ENCODE measurements at regions not wholly inside any gene's neighbourhood (a gene's known extent, or its start where the extent isn't known, plus 50 kb on each side); places are given as distances from the start of the nearest gene placed in this dataset.

DNA sequence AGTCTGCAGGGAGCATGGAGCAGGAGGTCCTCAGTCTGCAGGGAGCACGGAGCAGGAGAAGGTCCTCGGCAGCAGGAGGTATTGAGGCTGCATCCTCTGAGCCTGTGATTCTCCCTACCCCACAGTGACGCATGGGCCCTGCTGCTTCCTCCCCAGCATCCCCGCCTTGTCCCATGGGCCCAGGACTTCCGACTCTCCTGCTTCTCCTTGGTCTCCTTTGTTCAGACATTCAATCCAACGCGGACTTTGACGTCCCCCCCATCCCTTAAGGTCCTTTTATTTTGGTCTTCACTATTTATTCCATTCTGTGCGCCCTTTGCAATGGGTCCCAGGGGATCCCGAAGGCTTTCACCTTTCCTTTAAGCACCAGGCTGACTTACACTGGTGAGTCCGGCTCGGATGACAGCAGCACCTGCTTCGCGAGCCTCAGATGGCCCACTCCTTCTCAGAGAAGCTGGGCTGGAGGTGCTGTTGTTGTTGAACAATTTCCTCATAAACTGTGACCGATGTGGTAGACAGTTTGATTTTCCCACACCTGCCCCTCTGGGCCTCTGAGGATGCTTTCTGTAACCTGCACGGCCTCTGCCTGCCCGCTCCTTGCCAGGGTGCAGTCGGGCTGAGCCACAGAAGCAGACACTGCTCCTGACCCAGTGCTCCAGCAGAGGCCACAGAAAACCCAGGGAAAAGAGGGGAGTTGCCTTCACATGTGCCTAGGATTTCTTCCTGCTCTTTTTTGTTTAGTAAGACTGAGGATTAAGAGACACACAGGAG lies 407.2 kb upstream of the SHH start:
- no peak for DNase-seq (ENCODE audit: extremely low spot score)
- ChIA-PET POLR2A (no interaction called here), CTCF (no interaction called here)
- TF ChIP-seq FOXM1 (IDR thresholded peaks at IDR 0.05; ENCODE audit: borderline replicate concordance) (no peak), HDGF (IDR thresholded peaks at IDR 0.05; ENCODE audit: borderline replicate concordance) (no peak)

GRCh38 chr7:156218544-156219306 lies 406.5 kb upstream of the SHH start:
- ChIA-PET CTCF (no interaction called here), POLR2A (no interaction called here)
- TF ChIP-seq SP1 (IDR thresholded peaks at IDR 0.05) (no peak), ARNT (IDR thresholded peaks at IDR 0.05) (no peak), NFRKB (IDR thresholded peaks at IDR 0.05) (no peak), CTBP1 (IDR thresholded peaks at IDR 0.05; ENCODE audit: borderline replicate concordance) (no peak)
- DNase-seq (ENCODE audit: extremely low spot score), result no peak

GRCh38 chr7:156217803-156218202 lies 405.5 kb upstream of the SHH start:
- no peak for DNase-seq (ENCODE audit: extremely low spot score)
- CTCF ChIA-PET, result no interaction called here
- TF ChIP-seq LEF1 (IDR thresholded peaks at IDR 0.05; ENCODE audit: borderline replicate concordance) (no peak), NFRKB (IDR thresholded peaks at IDR 0.05) (no peak), FOXK2 (IDR thresholded peaks at IDR 0.05) (no peak), FOXM1 (IDR thresholded peaks at IDR 0.05; ENCODE audit: borderline replicate concordance) (no peak), ZNF384 (IDR thresholded peaks at IDR 0.05) (no peak), SP1 (IDR thresholded peaks at IDR 0.05) (no peak), ARNT (IDR thresholded peaks at IDR 0.05) (no peak), L3MBTL2 (conservative IDR thresholded peaks at IDR 0.05) (no peak), SUZ12 (IDR thresholded peaks at IDR 0.05) (no peak), CTBP1 (IDR thresholded peaks at IDR 0.05; ENCODE audit: borderline replicate concordance) (no peak), ELF4 (IDR thresholded peaks at IDR 0.05) (no peak)
- TF ChIP-seq, protein P1, sequence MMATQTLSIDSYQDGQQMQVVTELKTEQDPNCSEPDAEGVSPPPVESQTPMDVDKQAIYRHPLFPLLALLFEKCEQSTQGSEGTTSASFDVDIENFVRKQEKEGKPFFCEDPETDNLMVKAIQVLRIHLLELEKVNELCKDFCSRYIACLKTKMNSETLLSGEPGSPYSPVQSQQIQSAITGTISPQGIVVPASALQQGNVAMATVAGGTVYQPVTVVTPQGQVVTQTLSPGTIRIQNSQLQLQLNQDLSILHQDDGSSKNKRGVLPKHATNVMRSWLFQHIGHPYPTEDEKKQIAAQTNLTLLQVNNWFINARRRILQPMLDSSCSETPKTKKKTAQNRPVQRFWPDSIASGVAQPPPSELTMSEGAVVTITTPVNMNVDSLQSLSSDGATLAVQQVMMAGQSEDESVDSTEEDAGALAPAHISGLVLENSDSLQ (IDR thresholded peaks at IDR 0.05), result no peak
- POLR2A ChIA-PET, result no interaction called here

- CTCF ChIA-PET, result no interaction called here
- POLR2A ChIA-PET, result no interaction called here
- no peak for DNase-seq (ENCODE audit: extremely low spot score)
These were observed 396.8 kb upstream of the SHH start for GRCh38 chr7:156209087-156209486.

GRCh38 chr7:156207306-156207705 lies 395.0 kb upstream of the SHH start:
- ChIA-PET POLR2A (no interaction called here), CTCF (no interaction called here)
- TF ChIP-seq SUZ12 (IDR thresholded peaks at IDR 0.05), result no peak
- no peak for TF ChIP-seq ARNT (IDR thresholded peaks at IDR 0.05)
- no peak for TF ChIP-seq FOXM1 (IDR thresholded peaks at IDR 0.05; ENCODE audit: borderline replicate concordance)
- TF ChIP-seq FOXA1 (IDR thresholded peaks at IDR 0.05), result no peak
- no peak for TF ChIP-seq CTBP1 (IDR thresholded peaks at IDR 0.05; ENCODE audit: borderline replicate concordance)
- no peak for TF ChIP-seq TARDBP (IDR thresholded peaks at IDR 0.05)
- TF ChIP-seq, protein P1 (IDR thresholded peaks at IDR 0.05), result no peak
- TF ChIP-seq SP1 (IDR thresholded peaks at IDR 0.05), result no peak
- TF ChIP-seq L3MBTL2 (conservative IDR thresholded peaks at IDR 0.05), result no peak
- no peak for TF ChIP-seq ELF4 (IDR thresholded peaks at IDR 0.05)
- no peak for TF ChIP-seq NFRKB (IDR thresholded peaks at IDR 0.05)
- TF ChIP-seq HDGF (IDR thresholded peaks at IDR 0.05; ENCODE audit: borderline replicate concordance), result no peak
- no peak for TF ChIP-seq FOXK2 (IDR thresholded peaks at IDR 0.05)
- TF ChIP-seq LEF1 (IDR thresholded peaks at IDR 0.05; ENCODE audit: borderline replicate concordance), result no peak
- TF ChIP-seq ZNF384 (IDR thresholded peaks at IDR 0.05), result no peak
- no peak for TF ChIP-seq BHLHE40 (IDR thresholded peaks at IDR 0.05; ENCODE audit: borderline replicate concordance)
- DNase-seq (ENCODE audit: extremely low spot score), result no peak

More at GRCh38 chr7:156209087-156209486, 396.8 kb upstream of the SHH start:
- no peak for TF ChIP-seq BHLHE40 (IDR thresholded peaks at IDR 0.05; ENCODE audit: borderline replicate concordance)
- TF ChIP-seq L3MBTL2 (conservative IDR thresholded peaks at IDR 0.05), result no peak
- TF ChIP-seq FOXA1 (IDR thresholded peaks at IDR 0.05), result no peak
- TF ChIP-seq SUZ12 (IDR thresholded peaks at IDR 0.05), result no peak
- TF ChIP-seq SP1 (IDR thresholded peaks at IDR 0.05), result no peak
- no peak for TF ChIP-seq TARDBP (IDR thresholded peaks at IDR 0.05)
- TF ChIP-seq LEF1 (IDR thresholded peaks at IDR 0.05; ENCODE audit: borderline replicate concordance), result no peak
- no peak for TF ChIP-seq FOXM1 (IDR thresholded peaks at IDR 0.05; ENCODE audit: borderline replicate concordance)
- TF ChIP-seq FOXK2 (IDR thresholded peaks at IDR 0.05), result no peak
- no peak for TF ChIP-seq ZNF384 (IDR thresholded peaks at IDR 0.05)
- TF ChIP-seq HDGF (IDR thresholded peaks at IDR 0.05; ENCODE audit: borderline replicate concordance), result no peak
- TF ChIP-seq ELF4 (IDR thresholded peaks at IDR 0.05), result no peak
- no peak for TF ChIP-seq NFRKB (IDR thresholded peaks at IDR 0.05)
- no peak for TF ChIP-seq ARNT (IDR thresholded peaks at IDR 0.05)
- no peak for TF ChIP-seq CTBP1 (IDR thresholded peaks at IDR 0.05; ENCODE audit: borderline replicate concordance)
- TF ChIP-seq, protein P1 (IDR thresholded peaks at IDR 0.05), result no peak

DNA sequence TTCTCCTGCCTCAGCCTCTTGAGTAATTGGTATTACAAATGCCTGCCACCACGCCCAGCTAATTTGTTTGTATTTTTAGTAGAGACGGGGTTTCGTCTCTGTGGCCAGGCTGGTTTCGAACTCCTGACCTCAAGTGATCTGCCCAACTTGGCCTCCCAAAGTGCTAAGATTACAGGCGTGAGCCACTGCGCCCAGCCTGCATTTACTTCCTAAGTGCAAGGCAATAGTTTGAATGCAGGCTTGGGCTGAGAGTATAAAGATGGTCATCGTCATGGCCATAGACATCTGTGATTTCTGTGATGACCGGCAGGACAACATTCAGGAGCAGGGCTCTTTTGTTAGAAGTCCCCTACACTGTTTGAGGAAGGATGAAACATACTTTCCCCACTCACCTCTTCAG lies 393.9 kb upstream of the SHH start:
- POLR2A ChIA-PET, result no interaction called here
- no peak for DNase-seq (ENCODE audit: extremely low spot score)
- TF ChIP-seq TARDBP (IDR thresholded peaks at IDR 0.05) (no peak), L3MBTL2 (conservative IDR thresholded peaks at IDR 0.05) (no peak), SP1 (IDR thresholded peaks at IDR 0.05) (no peak), FOXA1 (IDR thresholded peaks at IDR 0.05) (no peak), LEF1 (IDR thresholded peaks at IDR 0.05; ENCODE audit: borderline replicate concordance) (no peak), ELF4 (IDR thresholded peaks at IDR 0.05) (no peak), CTBP1 (IDR thresholded peaks at IDR 0.05; ENCODE audit: borderline replicate concordance) (no peak), FOXK2 (IDR thresholded peaks at IDR 0.05) (no peak), NFRKB (IDR thresholded peaks at IDR 0.05) (no peak), ARNT (IDR thresholded peaks at IDR 0.05) (no peak)
- TF ChIP-seq, protein P1 (IDR thresholded peaks at IDR 0.05), result no peak
- CTCF ChIA-PET, result no interaction called here
